Stimulated activated CD4-positive, alpha-beta T cell treated with anti-CD3 and anti-CD28 coated beads, TNF-alpha, amount 100 ng/mL, for 24 hours (primary cell): ENCODE measurements at regions not wholly inside any gene's neighbourhood (a gene's known extent, or its start where the extent isn't known, plus 50 kb on each side); places are given as distances from the start of the nearest gene placed in this dataset.

Experiments used
- DNase-seq, 3 experiments: peaks; one replicate each; pipeline ENCODE4 v3.0.0-alpha.2; 2020; ENCODE audit warnings: low read depth in 3 of 3

DNA sequence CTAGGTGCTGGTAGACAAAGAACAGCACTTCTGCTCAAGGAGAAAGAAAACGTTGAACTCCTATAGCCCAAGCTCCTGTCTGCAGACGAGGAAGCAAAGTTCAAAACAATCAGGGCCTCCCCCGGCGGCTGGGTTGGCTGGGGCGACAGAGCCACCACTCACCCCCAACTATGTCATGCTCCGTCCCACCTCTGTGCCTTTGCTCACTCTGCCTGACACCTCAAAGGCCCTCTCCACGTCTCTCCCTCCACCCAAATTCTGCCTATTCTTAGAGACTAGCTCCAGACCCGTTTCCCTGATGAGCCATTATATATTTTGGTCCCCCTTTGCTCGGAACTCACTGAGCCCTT is 304.3 kb downstream of the TLE3 start:
- DNase-seq: no peak

GRCh38 chr15:69793781-69794451 is 303.8 kb downstream of the TLE3 start:
- no peak for DNase-seq

DNA sequence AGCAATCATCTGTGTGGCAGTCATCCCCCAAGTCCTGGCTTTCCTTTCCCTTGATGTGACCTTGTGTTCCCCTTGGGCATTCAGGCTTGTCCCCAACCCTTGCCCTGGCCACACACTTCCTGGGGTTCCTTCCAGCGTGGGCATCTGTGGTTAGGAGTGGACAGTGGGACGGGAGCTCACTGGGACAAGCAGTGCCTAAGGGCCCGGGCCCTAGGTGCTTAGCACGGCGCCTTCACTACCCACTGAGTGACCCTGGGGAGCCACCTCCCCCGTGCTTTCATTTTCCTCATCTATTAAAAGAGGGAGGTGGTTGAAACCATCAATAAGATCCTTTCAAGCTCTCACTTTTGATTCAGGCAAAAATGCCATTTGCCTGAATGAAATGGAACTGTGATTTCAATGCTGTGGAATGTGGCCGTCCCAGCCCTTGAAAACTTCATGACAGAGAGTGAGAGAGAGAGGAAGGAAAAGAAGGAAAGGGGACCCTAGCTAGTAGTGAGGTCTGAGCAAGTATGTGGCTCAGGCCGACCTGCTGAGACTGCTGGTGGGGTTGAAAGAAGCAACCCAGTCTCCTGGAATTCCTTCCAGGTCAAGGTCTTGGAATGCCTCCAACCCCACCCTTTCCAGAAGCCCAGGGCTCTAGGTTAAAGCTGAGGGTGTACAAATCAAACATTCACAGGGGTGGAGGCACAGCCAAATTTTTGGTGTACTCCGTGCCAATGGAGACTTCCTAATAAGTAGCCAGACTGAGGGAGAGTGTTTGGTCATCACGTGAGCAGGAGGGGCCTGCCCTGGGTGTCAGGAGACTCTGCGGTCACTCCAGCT is 302.9 kb downstream of the TLE3 start:
- no peak for DNase-seq

DNA sequence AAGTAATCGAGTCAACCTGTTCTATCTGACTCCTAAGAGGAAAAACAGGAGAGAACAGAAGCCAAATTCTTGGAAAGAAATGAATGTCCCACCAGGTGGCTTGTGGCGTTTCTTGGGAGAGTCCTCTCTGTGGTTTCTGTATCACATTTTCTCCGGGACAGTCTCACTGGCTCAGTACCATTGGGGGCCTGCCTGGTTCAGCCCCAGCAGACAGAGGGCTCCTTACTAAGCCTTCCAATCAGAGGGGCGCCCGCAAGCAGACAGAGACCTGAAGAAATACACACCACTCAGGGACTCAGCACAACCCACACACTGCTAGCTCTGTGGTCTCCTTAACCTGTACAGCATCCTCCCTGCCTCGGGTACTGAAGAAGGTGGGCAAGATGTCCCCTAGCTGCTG is 302.1 kb downstream of the TLE3 start:
- no peak for DNase-seq

DNA sequence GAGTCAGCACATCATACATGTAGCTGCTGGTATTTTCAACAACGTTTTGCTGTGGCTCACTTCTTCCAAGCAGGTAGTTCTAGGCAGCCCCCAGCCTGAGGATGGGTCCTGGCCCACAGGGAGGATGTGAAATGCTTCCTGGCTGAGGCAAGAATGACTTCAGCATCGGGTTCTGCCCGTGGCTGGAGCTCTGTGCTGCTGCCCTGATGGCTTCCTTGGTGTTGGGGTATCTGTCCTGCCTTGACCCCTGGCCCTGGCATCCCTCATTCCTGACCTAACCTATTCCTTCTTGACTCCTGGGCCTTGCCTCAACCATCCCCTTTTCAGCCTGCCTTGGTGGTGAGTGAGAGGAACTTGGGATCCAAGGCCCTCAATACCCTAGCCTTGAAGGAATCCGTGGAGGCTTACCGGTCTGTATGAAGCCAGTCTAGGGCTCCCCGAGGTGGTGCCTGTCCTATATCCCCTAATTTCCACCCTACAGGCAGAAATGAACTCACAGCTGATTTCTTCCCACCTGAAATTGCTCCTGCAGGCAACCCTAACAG is 300.6 kb downstream of the TLE3 start:
- no peak for DNase-seq

DNA sequence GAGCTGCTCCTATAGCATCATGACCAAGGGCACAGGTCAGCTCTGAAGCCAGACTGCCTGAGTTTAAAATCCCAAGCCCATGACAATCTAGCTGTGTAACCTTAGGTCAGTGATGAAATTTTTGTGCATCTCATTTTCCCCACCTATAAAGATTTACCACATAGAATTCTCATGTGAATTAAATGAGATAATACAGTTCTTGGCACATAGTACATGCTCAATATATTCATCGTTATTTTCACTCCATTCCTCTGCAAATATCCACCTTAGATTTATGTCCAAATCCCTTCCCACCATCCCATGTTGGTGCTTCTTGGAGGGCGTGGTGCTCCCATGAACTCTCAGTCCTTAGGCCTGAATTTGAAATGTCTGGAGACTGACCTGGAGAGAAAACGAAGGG is 300.1 kb downstream of the TLE3 start:
- DNase-seq: no peak

DNA sequence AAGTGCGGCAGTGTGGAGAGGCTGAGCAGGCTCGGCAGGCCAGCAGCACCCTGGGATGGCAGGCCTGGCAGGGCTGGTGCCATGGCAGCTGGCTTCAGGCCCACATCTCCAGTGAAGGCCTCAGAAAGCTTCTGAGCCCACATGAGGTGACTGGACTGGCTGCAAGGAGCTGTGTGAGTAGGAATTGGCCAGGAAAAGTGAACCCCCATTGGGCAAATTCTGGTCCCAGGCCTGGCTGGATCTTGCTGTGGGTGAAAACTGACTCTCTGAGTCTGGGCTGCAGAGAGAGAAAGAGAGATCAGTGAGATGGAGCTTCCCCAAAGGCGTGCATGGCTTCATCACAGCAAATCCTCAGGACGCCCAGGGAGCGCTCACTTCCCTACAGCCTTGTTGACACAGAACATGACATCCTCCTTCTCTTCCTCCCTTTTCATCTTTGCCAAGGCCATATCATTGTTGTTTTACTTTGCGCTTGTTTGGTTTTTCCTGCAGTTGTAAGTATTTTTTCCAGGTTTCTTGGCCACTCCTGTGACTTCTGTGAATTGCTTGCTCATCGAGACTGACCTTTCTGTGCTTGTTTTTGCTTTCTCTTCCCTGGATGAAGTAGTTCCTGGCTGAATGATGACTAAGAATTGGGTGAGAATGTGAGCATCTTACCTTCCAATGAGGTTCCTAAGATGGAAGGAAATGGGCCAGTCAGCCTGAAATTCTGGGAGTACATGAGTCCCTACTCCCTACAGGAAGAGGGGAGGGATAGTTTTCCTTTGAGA is 299.1 kb downstream of the TLE3 start:
- no peak for DNase-seq

DNA sequence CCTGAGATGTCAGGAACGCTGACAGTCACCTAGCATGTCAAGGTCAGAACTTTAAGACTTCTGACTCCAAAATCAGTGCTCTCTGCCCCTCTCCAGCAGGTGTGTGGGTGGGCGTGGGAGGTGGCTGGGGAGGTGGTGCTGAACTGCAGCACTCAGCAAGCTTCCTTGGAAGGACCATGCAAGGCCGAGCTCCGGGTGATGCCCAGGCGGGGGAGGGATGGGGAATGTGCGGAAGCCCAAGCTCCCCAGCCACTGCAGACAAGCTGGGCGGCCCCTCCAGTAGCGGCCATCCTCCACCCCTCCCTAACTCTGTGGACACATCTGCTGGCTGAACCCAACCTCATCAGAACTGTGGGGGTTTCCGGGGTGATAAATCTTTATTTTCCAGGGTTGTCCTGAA is 296.6 kb downstream of the TLE3 start:
- no peak for DNase-seq

DNA sequence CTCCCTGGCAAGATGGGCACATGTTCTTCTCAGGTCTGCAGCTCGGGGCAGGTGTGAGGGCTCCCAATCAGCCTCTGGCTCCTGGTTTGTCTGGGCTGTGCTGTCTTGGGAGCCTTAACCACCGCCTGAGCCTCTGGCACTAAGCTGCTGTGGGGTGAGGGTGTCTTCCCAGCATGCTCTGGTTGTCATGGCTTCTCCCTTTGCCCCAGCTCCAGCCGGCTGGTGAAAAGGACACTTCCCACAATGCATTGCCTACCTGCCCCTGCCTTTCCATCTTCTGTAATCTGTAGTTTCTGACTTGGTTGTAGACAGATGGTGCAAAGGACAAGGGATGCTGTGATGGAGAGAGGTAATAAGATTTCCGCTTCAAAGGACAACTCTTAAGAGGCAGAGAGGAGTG is 295.3 kb downstream of the TLE3 start:
- no peak for DNase-seq

GRCh38 chr15:69804786-69805185 is 292.9 kb downstream of the TLE3 start:
- DNase-seq: no peak

DNA sequence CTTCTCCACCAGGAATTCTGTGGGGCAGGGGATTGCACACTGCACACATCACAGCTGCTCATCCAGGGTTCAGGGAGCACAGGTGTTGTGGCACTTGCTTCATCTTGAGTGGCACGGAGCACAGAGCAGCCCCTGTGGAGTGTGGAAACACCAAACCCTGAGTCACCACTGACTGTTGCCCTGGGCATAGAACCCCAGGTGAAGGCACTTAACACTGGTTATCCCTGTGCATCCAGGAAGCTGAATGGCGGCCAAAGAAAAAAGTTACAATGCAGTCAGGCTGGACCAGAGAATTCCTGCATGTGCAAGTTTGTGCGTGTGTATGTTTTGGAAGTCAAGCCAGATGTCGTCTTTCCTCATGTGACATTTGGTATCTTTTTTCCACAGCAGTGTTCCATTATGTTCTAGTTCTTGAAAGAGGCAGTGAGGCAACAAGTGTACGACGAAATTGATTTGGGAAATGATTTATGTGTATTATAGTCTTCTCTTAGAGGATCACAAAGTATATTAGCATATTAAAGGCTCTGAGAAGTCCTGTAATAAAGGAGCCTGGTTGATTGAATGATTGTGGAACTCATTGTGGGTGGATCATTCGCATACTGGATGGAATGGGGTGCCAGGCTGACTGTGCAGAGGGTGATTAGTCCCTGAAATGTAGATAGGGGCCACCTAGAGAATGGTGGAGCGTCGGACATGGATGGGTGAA is 292.3 kb downstream of the TLE3 start:
- DNase-seq: no peak

DNA sequence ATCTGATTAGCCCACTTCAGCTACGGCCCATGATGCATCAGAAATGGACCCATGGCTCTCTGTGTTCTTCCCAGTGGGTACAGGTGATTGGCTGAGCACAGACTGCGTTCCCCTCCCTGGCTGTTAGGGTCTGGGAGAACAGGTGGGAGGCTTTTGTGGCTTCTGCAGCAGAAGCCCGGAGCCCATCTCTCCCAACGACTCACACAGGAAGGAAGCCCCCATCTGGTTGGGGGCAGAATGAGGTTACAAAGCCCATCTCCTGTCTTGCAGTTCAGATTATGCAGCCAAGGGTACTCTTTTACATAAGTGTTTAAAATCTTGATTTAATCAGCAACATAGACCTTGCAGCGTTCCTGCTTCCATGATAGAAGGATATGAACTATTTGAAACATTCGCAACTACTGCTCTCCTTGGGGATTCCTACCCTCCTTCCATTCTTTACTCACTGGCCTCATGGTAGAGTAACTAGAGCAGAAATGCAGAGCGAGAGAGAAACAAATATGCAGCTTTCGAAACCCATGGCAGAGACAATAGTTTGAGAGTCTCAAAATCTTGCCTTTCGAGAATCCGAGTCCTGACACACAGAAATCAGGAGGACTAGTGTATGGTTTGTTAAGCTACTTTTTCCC is 291.3 kb downstream of the TLE3 start:
- DNase-seq: no peak

DNA sequence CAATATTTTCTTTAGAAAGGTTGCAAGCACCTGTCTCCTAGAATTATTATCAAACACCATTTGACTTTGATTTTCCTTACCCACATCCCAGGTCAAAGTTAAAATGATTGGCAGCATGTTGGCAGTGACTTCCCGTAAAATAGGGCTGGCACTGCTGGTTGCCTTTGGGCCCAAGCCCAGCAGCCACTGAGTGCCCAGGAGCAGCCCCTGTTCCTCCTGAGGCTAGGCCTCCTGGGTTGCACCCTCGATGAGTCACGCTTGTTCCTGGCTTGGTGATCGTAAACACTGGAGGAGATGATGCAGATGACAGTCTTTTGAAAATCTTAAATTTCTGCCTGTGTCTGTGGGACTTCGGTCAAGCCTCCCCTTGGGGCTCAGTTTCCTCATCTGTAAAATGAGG is 290.0 kb downstream of the TLE3 start:
- DNase-seq: no peak

GRCh38 chr15:69808756-69809155 is 289.0 kb downstream of the TLE3 start:
- DNase-seq: no peak

DNA sequence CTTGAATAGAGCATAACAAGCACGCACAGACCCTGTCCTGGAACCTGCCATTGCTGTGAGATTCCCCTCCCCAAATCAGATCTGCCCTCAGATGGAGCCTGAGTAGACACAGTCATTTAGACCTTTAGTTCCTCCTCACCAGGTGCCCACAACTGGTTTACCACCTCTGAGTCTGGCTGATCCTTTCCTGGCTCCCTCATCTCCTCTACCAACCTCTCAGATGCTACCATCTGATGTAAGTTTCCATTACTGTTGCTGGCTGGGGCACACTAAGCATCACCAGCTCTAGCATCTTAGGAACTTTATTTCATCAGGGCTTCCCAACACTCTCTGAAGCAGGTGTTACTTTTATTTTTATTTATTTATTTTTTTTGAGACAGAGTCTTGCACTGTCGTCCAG is 288.3 kb downstream of the TLE3 start:
- DNase-seq: no peak

GRCh38 chr15:69810431-69811354 is 287.0 kb downstream of the TLE3 start:
- no peak for DNase-seq

- DNase-seq: no peak
Measured at GRCh38 chr15:69812861-69813261, 284.9 kb downstream of the TLE3 start.

- no peak for DNase-seq
Measured at GRCh38 chr15:69813881-69814280, 283.8 kb downstream of the TLE3 start.

DNA sequence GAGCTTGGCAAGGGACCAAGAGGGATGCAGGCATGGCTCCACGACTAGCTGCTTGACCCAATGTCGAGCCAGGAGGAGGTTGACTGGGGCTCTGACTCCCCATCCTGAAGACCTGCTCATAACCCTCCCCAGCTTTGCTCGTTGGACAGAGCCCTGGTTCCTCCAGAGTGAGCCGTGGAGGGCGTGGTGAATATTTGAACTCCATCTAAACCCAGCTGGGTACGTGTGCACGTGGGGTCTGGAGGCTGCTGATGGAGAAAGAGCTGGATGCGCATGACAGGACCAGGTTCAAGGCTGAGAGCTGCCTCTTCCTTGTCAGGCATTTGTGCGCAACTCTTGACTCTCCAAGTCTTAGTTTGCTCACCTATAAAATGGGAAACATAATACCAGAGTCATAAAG is 282.8 kb downstream of the TLE3 start:
- no peak for DNase-seq

- DNase-seq: no peak
Measured at GRCh38 chr15:69815793-69816192, 281.9 kb downstream of the TLE3 start.
